Activated naive CD4-positive, alpha-beta T cell treated with anti-CD3 and anti-CD28 coated beads, Interleukin-2, amount 50 U/mL, for 24 hours (primary cell): ENCODE measurements at regions not wholly inside any gene's neighbourhood (a gene's known extent, or its start where the extent isn't known, plus 50 kb on each side); places are given as distances from the start of the nearest gene placed in this dataset.
"Not testable (repeated sequence)": the region's sequence is repeated elsewhere in the genome, so short reads cannot be mapped to it uniquely, and the experiment has no call there.

ENCODE experiments used
- H3K27ac Mint-ChIP-seq: one replicate; pipeline ENCODE4 v1.8.0; 2021; ENCODE audit warnings: mild to moderate bottlenecking, mixed read lengths
- H3K27me3 Mint-ChIP-seq: one replicate; pipeline ENCODE4 v1.8.0; 2021; ENCODE audit warnings: mixed read lengths
- H3K36me3 Mint-ChIP-seq: one replicate; pipeline ENCODE4 v1.8.0; 2021; ENCODE audit warnings: mixed read lengths
- H3K4me1 Mint-ChIP-seq: one replicate; pipeline ENCODE4 v1.8.0; 2021; ENCODE audit warnings: mixed read lengths
- H3K4me3 Mint-ChIP-seq: one replicate; pipeline ENCODE4 v1.8.0; 2021; ENCODE audit warnings: mild to moderate bottlenecking, mixed read lengths
- H3K9me3 Mint-ChIP-seq: one replicate; pipeline ENCODE4 v1.8.0; 2021; ENCODE audit warnings: mixed read lengths

- no peak overlapping the region for H3K4me3 Mint-ChIP-seq
- H3K27me3 Mint-ChIP-seq: no peaks in the 10 kb centered on the region
- H3K36me3 Mint-ChIP-seq: peaks cover 1% of the 10 kb centered on the region
- no peak overlapping the region for H3K27ac Mint-ChIP-seq
- no peaks in the 10 kb centered on the region for H3K4me1 Mint-ChIP-seq
- H3K9me3 Mint-ChIP-seq: no peaks in the 10 kb centered on the region
Measured at GRCh38 chr10:123257904-123258456, 103.8 kb downstream of the BUB3 start.

DNA sequence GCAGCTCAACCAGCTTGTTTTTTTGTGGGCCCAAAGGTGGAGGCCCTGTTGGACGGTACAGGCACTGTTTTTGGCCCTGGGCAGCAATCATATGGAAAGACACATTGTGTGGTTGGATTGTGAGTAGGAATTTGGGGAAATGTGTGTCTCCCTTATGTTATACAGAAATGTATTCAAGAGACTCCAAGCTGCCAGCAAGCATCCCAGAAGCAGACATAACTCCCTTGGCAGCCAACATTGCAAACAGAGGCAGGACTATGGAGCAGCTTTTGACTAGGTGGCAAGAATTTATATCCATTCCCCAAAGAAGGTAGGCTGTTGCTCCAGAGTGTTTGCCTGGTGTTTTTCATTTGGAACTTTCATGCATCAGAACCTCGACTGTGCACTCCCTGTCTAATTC is 104.9 kb downstream of the BUB3 start:
- Mint-ChIP-seq H3K36me3 (peaks cover 1% of the 10 kb centered on the region), H3K4me3 (no peak overlapping the region), H3K27me3 (no peaks in the 10 kb centered on the region), H3K9me3 (no peaks in the 10 kb centered on the region), H3K27ac (no peak overlapping the region), H3K4me1 (no peaks in the 10 kb centered on the region)

DNA sequence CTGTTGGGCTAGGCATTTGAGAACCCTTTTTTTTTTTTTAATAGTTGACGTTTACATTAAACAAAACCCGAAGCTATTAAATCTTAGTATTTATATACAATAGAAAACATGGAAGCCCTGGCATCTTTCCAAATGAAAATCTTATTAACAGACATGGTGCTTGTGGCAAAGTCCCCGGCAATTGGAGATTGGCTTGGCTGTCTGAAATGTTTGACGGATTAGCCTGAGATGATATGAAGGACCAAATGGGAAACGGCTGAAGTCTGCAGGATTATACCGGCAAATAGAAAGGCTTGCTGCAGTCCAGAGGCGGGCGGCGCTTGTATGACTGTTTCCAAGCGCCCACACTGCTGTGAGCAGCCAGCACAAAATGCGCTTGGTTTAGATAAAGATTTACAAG is 105.6 kb downstream of the BUB3 start:
- H3K27ac Mint-ChIP-seq: no peak overlapping the region
- H3K27me3 Mint-ChIP-seq: no peaks in the 10 kb centered on the region
- H3K4me1 Mint-ChIP-seq: no peaks in the 10 kb centered on the region
- no peak overlapping the region for H3K4me3 Mint-ChIP-seq
- H3K36me3 Mint-ChIP-seq: peaks cover 1% of the 10 kb centered on the region
- no peaks in the 10 kb centered on the region for H3K9me3 Mint-ChIP-seq

- no peak overlapping the region for H3K27ac Mint-ChIP-seq
- no peak overlapping the region for H3K4me3 Mint-ChIP-seq
- no peaks in the 10 kb centered on the region for H3K9me3 Mint-ChIP-seq
- peaks cover 3% of the 10 kb centered on the region for H3K36me3 Mint-ChIP-seq
- no peaks in the 10 kb centered on the region for H3K27me3 Mint-ChIP-seq
- no peaks in the 10 kb centered on the region for H3K4me1 Mint-ChIP-seq
Measured at GRCh38 chr10:123262456-123262855, 108.3 kb downstream of the BUB3 start.

DNA sequence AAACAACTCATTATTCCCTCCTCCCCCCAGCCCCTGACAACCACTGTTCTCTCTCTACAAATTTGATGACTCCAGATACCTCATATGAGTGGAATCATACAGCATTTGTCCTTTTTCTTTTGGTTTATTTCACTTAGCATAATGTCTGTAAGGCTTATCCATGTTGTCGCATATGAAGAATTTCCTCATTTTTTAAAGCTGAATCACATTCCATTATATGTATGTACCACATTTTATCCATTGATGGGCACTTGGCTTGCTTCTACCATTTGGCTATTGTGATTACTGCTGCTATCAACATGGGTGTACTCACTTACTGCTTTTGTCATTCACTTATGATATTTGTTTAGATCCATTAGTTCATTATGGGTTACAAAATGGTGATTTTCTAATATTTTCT is 112.8 kb downstream of the BUB3 start:
- Mint-ChIP-seq H3K36me3 (peaks cover 2% of the 10 kb centered on the region), H3K27ac (no peak overlapping the region), H3K9me3 (no peaks in the 10 kb centered on the region), H3K4me1 (peaks cover 4% of the 10 kb centered on the region), H3K27me3 (no peaks in the 10 kb centered on the region), H3K4me3 (no peak overlapping the region)

DNA sequence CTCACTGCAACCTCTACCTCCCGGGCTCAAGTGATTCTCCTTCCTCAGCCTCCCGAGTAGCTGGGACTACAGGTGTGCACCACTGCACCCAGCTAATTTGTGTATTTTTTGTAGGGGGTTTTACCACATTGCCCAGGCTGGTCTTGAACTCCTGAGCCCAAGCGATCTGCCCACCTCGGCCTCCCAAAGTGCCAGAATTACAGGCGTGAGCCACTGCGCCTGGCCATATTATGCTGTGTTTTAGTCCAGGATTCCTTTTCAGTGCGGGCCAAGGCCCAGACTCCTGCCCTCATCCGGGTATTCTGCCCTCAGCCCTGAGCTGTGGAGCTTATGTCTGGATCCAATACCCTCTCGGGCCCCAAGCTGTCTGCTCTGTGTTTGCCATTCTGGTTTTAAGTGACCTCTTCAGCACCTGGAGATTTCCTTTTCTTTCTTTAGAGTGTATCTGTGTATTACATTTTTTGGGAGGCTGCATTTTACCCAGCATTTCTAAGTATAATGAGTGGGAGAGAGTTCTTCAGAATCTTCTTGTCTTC is 114.9 kb downstream of the BUB3 start:
- Mint-ChIP-seq H3K36me3 (peaks cover 2% of the 10 kb centered on the region), H3K27me3 (peaks cover 1% of the 10 kb centered on the region), H3K4me3 (no peak overlapping the region), H3K4me1 (peaks cover 4% of the 10 kb centered on the region), H3K9me3 (no peaks in the 10 kb centered on the region), H3K27ac (no peak overlapping the region)

GRCh38 chr10:123269675-123270074 is 115.5 kb downstream of the BUB3 start:
- Mint-ChIP-seq H3K4me3 (no peak overlapping the region), H3K36me3 (peaks cover 2% of the 10 kb centered on the region), H3K27ac (no peak overlapping the region), H3K9me3 (no peaks in the 10 kb centered on the region), H3K4me1 (peaks cover 4% of the 10 kb centered on the region), H3K27me3 (peaks cover 5% of the 10 kb centered on the region)

GRCh38 chr10:123270221-123270620 is 116.0 kb downstream of the BUB3 start:
- H3K4me1 Mint-ChIP-seq: peaks cover 4% of the 10 kb centered on the region
- no peak overlapping the region for H3K4me3 Mint-ChIP-seq
- peaks cover 2% of the 10 kb centered on the region for H3K36me3 Mint-ChIP-seq
- peaks cover 5% of the 10 kb centered on the region for H3K27me3 Mint-ChIP-seq
- no peak overlapping the region for H3K27ac Mint-ChIP-seq
- H3K9me3 Mint-ChIP-seq: no peaks in the 10 kb centered on the region

DNA sequence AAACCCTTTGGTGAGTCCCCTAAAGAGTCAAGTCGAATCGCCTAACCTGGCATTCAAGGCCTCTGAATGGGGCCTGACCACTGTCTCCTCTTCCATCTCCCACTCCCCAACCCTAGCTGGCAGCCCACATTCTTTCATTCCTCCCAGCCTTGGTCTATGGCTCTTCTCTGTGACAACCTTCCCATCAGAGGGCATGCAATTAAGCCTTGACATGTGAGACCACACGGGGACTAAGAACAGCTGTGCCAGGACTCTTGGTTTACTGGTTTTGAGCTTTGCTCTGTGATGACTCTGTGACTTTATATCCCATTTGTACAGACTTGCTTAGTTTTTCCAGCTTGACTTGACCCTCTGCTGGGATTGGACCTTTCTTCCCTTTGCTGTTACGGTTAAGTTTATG is 116.6 kb downstream of the BUB3 start:
- Mint-ChIP-seq H3K9me3 (no peaks in the 10 kb centered on the region), H3K36me3 (peaks cover 2% of the 10 kb centered on the region), H3K27me3 (peaks cover 5% of the 10 kb centered on the region), H3K4me1 (peaks cover 4% of the 10 kb centered on the region), H3K4me3 (no peak overlapping the region), H3K27ac (no peak overlapping the region)

- Mint-ChIP-seq H3K4me3 (no peak overlapping the region), H3K36me3 (peaks cover 2% of the 10 kb centered on the region), H3K27me3 (peaks cover 5% of the 10 kb centered on the region), H3K9me3 (no peaks in the 10 kb centered on the region), H3K4me1 (peaks cover 4% of the 10 kb centered on the region), H3K27ac (no peak overlapping the region)
Measured at GRCh38 chr10:123272171-123272570, 118.0 kb downstream of the BUB3 start.

DNA sequence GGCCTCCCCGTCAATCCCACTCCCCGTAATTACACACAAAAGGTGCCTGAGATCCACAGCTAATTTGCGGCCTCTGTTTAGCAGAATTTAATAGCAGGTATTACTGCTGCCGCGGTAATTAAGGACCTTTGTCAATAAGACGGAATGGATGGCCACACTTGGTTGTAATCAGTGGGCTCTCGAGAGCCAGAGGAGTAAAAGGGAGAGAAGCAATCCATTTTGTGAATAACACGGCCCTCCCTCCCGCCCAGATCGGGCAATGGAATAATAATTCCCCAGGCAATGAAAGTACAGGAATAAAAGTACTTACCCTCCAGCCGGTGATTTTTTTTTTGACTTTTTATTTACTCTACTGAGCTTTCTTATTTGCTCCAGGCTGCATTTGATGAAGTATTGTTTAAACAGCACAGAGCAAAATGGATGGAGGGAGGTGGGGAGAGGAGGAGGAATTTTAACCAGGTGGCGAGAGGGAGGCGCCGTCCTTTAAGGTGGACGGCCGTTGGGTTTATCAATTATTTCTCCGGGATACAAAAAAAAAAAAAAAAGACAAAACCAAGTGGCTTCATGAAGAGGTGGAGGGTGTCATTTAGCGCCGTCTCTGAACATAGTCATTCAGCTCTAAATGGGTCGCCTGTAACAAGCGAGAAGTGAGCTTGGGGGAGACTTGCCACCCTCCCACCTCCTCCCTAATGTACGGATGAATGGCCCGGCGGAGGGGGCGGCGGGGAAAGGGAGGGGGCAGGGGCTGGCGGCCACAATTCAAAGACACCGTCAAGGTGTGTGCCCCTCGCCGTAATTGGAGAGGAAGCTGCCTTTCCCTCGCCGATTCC is 120.3 kb downstream of the BUB3 start:
- H3K4me3 Mint-ChIP-seq: no peak overlapping the region
- no peaks in the 10 kb centered on the region for H3K9me3 Mint-ChIP-seq

GRCh38 chr10:123275136-123275564 is 120.9 kb downstream of the BUB3 start:
- peaks cover 5% of the 10 kb centered on the region for H3K27me3 Mint-ChIP-seq
- no peak overlapping the region for H3K27ac Mint-ChIP-seq
- H3K4me3 Mint-ChIP-seq: no peak overlapping the region
- no peaks in the 10 kb centered on the region for H3K9me3 Mint-ChIP-seq
- peaks cover 4% of the 10 kb centered on the region for H3K4me1 Mint-ChIP-seq
- H3K36me3 Mint-ChIP-seq: peaks cover 3% of the 10 kb centered on the region

More for the DNA sequence above, 120.3 kb downstream of the BUB3 start:
- no peak overlapping the region for H3K27ac Mint-ChIP-seq
- H3K36me3 Mint-ChIP-seq: peaks cover 2% of the 10 kb centered on the region
- peaks cover 4% of the 10 kb centered on the region for H3K4me1 Mint-ChIP-seq
- peaks cover 5% of the 10 kb centered on the region for H3K27me3 Mint-ChIP-seq

GRCh38 chr10:123278445-123278844 is 124.2 kb downstream of the BUB3 start:
- Mint-ChIP-seq H3K36me3 (peaks cover 3% of the 10 kb centered on the region), H3K27ac (no peak overlapping the region), H3K9me3 (no peaks in the 10 kb centered on the region), H3K4me1 (no peaks in the 10 kb centered on the region), H3K4me3 (no peak overlapping the region), H3K27me3 (peaks cover 5% of the 10 kb centered on the region)

GRCh38 chr10:123283371-123283770 is 129.2 kb downstream of the BUB3 start:
- not testable (repeated sequence) for H3K9me3 Mint-ChIP-seq, H3K27ac Mint-ChIP-seq, H3K36me3 Mint-ChIP-seq, H3K27me3 Mint-ChIP-seq, H3K4me1 Mint-ChIP-seq, H3K4me3 Mint-ChIP-seq

GRCh38 chr10:123284022-123284421 is 129.8 kb downstream of the BUB3 start:
- peaks cover 10% of the 10 kb centered on the region for H3K36me3 Mint-ChIP-seq
- H3K27ac Mint-ChIP-seq: no peak overlapping the region
- no peak overlapping the region for H3K4me3 Mint-ChIP-seq
- H3K9me3 Mint-ChIP-seq: no peaks in the 10 kb centered on the region
- peaks cover 7% of the 10 kb centered on the region for H3K4me1 Mint-ChIP-seq
- H3K27me3 Mint-ChIP-seq: no peaks in the 10 kb centered on the region

DNA sequence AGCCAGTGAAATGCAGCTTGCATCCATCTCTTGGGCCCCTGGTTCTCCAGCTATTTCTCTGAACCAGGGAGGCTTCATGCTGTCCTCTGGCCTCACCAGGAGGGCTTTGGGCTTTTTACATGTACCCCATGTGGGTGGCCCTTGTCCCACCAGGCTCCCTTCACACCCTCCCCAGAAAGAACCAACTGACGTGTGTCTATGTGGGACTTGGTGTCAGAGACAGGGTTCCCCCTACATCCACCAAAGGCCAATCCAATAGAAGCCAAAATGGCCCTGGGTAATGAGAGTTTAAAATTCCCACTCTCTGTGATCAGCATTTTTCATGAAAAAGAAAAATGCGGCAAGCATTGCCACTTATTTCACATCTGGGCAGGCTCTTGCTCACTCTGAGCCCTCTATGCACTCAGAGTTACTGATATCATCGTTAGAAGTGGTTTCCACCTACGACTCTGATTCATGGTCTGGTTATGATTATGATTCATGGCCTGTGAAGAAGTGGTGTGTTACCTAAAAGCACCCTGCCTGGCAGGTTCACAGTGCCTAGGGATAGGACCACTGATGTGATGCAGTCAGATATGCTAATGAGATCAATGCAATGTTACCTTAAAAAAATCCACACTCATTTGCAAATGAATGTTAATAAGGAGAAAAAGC is 133.5 kb downstream of the BUB3 start:
- Mint-ChIP-seq H3K27ac (peak overlapping the region; percentile 63), H3K27me3 (peaks cover 2% of the 10 kb centered on the region), H3K4me3 (no peak overlapping the region), H3K9me3 (peaks cover 10% of the 10 kb centered on the region), H3K4me1 (peaks cover 7% of the 10 kb centered on the region), H3K36me3 (peaks cover 10% of the 10 kb centered on the region)
